Activated CD8-positive, alpha-beta memory T cell treated with anti-CD3 and anti-CD28 coated beads for 1 hour (primary cell): ENCODE measurements at regions not wholly inside any gene's neighbourhood (a gene's known extent, or its start where the extent isn't known, plus 50 kb on each side); places are given as distances from the start of the nearest gene placed in this dataset.

ENCODE experiments used
- DNase-seq, 2 donors: peaks; one replicate each; pipeline ENCODE4 v3.0.0-alpha.2; 2020; ENCODE audit warnings: low read depth in 1 of 2; ENCODE audit errors: extremely low read depth in 1 of 2

- DNase-seq: no peak
Measured at GRCh38 chr10:44674536-44675386, 236.4 kb upstream of the TMEM72 start.

GRCh38 chr10:44675387-44675874 is 235.7 kb upstream of the TMEM72 start:
- no peak for DNase-seq

- no peak for DNase-seq
Measured at GRCh38 chr10:44680764-44681163, 230.4 kb upstream of the TMEM72 start.

- DNase-seq: no peak
Measured at GRCh38 chr10:44682507-44682906, 228.6 kb upstream of the TMEM72 start.

GRCh38 chr10:44684661-44685060 is 226.5 kb upstream of the TMEM72 start:
- no peak for DNase-seq

- DNase-seq: no peak
Measured at GRCh38 chr10:44685220-44685619, 225.9 kb upstream of the TMEM72 start.

GRCh38 chr10:44685747-44686146 is 225.4 kb upstream of the TMEM72 start:
- no peak for DNase-seq

GRCh38 chr10:44689368-44689767 is 221.8 kb upstream of the TMEM72 start:
- DNase-seq: no peak

- DNase-seq: no peak
Measured at GRCh38 chr10:44696496-44696895, 214.6 kb upstream of the TMEM72 start.

GRCh38 chr10:44697116-44697515 is 214.0 kb upstream of the TMEM72 start:
- DNase-seq: no peak

- no peak for DNase-seq
Measured at GRCh38 chr10:44702531-44702930, 208.6 kb upstream of the TMEM72 start.

- no peak for DNase-seq
Measured at GRCh38 chr10:44703241-44704155, 207.6 kb upstream of the TMEM72 start.

- DNase-seq: no peak
Measured at GRCh38 chr10:44704616-44705015, 206.5 kb upstream of the TMEM72 start.

- no peak for DNase-seq
Measured at GRCh38 chr10:44706745-44707144, 204.4 kb upstream of the TMEM72 start.

GRCh38 chr10:44713307-44713706 is 197.8 kb upstream of the TMEM72 start:
- DNase-seq: no peak

GRCh38 chr10:44714451-44714850 is 196.7 kb upstream of the TMEM72 start:
- DNase-seq: no peak

- no peak for DNase-seq
Measured at GRCh38 chr10:44715136-44715535, 196.0 kb upstream of the TMEM72 start.

- no peak for DNase-seq
Measured at GRCh38 chr10:44716470-44717015, 194.6 kb upstream of the TMEM72 start.

- no peak for DNase-seq
Measured at GRCh38 chr10:44723082-44723481, 188.1 kb upstream of the TMEM72 start.

GRCh38 chr10:44723619-44724325 is 187.4 kb upstream of the TMEM72 start:
- DNase-seq: no peak
